ENCODE measurements at regions not wholly inside any gene's neighbourhood (a gene's known extent, or its start where the extent isn't known, plus 50 kb on each side); places are given as distances from the start of the nearest gene placed in this dataset.

- no peak for TF ChIP-seq CTCF (conservative IDR thresholded peaks at IDR 0.05; ENCODE audit: low read depth in 2 of 2)
- no peak for TF ChIP-seq JUNB (IDR thresholded peaks at IDR 0.05; ENCODE audit: unreplicated experiment)
- TF ChIP-seq POLR2AphosphoS5 (IDR thresholded peaks at IDR 0.05; ENCODE audit: low read depth): no peak
- TF ChIP-seq, protein P1, sequence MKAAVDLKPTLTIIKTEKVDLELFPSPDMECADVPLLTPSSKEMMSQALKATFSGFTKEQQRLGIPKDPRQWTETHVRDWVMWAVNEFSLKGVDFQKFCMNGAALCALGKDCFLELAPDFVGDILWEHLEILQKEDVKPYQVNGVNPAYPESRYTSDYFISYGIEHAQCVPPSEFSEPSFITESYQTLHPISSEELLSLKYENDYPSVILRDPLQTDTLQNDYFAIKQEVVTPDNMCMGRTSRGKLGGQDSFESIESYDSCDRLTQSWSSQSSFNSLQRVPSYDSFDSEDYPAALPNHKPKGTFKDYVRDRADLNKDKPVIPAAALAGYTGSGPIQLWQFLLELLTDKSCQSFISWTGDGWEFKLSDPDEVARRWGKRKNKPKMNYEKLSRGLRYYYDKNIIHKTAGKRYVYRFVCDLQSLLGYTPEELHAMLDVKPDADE (IDR thresholded peaks at IDR 0.05): no peak
- no peak for TF ChIP-seq EZH2 (IDR thresholded peaks at IDR 0.05; ENCODE audit: low read depth, unreplicated experiment)
- no peak for TF ChIP-seq EZH2phosphoT487 (IDR thresholded peaks at IDR 0.05; ENCODE audit: unreplicated experiment)
- TF ChIP-seq STAT1 (IDR thresholded peaks at IDR 0.05; ENCODE audit: unreplicated experiment): no peak
- TF ChIP-seq, protein P2, sequence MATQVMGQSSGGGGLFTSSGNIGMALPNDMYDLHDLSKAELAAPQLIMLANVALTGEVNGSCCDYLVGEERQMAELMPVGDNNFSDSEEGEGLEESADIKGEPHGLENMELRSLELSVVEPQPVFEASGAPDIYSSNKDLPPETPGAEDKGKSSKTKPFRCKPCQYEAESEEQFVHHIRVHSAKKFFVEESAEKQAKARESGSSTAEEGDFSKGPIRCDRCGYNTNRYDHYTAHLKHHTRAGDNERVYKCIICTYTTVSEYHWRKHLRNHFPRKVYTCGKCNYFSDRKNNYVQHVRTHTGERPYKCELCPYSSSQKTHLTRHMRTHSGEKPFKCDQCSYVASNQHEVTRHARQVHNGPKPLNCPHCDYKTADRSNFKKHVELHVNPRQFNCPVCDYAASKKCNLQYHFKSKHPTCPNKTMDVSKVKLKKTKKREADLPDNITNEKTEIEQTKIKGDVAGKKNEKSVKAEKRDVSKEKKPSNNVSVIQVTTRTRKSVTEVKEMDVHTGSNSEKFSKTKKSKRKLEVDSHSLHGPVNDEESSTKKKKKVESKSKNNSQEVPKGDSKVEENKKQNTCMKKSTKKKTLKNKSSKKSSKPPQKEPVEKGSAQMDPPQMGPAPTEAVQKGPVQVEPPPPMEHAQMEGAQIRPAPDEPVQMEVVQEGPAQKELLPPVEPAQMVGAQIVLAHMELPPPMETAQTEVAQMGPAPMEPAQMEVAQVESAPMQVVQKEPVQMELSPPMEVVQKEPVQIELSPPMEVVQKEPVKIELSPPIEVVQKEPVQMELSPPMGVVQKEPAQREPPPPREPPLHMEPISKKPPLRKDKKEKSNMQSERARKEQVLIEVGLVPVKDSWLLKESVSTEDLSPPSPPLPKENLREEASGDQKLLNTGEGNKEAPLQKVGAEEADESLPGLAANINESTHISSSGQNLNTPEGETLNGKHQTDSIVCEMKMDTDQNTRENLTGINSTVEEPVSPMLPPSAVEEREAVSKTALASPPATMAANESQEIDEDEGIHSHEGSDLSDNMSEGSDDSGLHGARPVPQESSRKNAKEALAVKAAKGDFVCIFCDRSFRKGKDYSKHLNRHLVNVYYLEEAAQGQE (IDR thresholded peaks at IDR 0.05; ENCODE audit: unreplicated experiment): no peak
- no peak for TF ChIP-seq CREB1 (CRISPR knock-in tag; IDR thresholded peaks at IDR 0.05; ENCODE audit: low read depth)
- no peak for TF ChIP-seq ZNF114 (CRISPR knock-in tag; IDR thresholded peaks at IDR 0.05)
- TF ChIP-seq ZNF462 (CRISPR knock-in tag; IDR thresholded peaks at IDR 0.05): no peak
These were observed 72.5 kb upstream of the ZNF423 start for GRCh38 chr16:49928176-49929041.

Data from GM23338 (cell line).